Endothelial cell of umbilical vein (primary cell): ENCODE measurements at regions not wholly inside any gene's neighbourhood (a gene's known extent, or its start where the extent isn't known, plus 50 kb on each side); places are given as distances from the start of the nearest gene placed in this dataset.

ENCODE experiments used
- FOS ChIP-seq: IDR thresholded peaks from 2 replicates; pipeline ENCODE4 v1.6.1; 2011; ENCODE audit warnings: mild to moderate bottlenecking, low read length, moderate library complexity, borderline replicate concordance; ENCODE audit not compliant: insufficient read depth
- TF ChIP-seq, protein P1 (sequence below), 2 donors: IDR thresholded peaks; 1 replicate in 1 of 2; 2 replicates in 1 of 2; pipeline ENCODE4 v1.5.1; 2011; ENCODE audit warnings: low read length in 2 of 2, mild to moderate bottlenecking in 2 of 2, moderate library complexity in 2 of 2, control low read depth in 1 of 2, inconsistent platforms in 1 of 2, low read depth in 1 of 2; ENCODE audit not compliant: insufficient read depth in 1 of 2; ENCODE audit errors: extremely low read depth in 1 of 2

DNA sequence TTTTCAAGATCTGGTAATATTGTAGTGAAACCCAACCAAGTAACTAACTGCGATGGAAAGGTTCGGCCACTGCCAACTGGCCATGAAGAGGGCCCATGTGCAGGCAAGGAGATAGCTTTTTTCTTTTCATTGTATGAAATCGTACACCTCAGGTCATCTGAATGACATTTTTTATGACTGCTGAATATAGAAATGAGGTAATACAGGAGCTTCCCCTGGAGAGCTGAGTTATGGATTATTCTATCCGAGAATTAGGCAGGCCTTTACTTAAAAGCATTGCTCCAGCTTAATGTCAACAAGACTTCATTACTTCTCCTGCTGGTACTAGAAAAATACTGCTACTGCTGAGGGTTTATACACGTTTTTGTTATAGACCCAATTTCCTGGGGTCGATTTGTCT, 1215.6 kb downstream of the EFNB2 start:
- no peak for TF ChIP-seq FOS
- TF ChIP-seq, protein P1, sequence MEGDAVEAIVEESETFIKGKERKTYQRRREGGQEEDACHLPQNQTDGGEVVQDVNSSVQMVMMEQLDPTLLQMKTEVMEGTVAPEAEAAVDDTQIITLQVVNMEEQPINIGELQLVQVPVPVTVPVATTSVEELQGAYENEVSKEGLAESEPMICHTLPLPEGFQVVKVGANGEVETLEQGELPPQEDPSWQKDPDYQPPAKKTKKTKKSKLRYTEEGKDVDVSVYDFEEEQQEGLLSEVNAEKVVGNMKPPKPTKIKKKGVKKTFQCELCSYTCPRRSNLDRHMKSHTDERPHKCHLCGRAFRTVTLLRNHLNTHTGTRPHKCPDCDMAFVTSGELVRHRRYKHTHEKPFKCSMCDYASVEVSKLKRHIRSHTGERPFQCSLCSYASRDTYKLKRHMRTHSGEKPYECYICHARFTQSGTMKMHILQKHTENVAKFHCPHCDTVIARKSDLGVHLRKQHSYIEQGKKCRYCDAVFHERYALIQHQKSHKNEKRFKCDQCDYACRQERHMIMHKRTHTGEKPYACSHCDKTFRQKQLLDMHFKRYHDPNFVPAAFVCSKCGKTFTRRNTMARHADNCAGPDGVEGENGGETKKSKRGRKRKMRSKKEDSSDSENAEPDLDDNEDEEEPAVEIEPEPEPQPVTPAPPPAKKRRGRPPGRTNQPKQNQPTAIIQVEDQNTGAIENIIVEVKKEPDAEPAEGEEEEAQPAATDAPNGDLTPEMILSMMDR (IDR thresholded peaks at IDR 0.05; ENCODE audit: extremely low read depth in 1 of 2, insufficient read depth in 1 of 2, low read depth in 1 of 2, low read length in 2 of 2): no peak
